HG03432 (cell line): ENCODE measurements at regions not wholly inside any gene's neighbourhood (a gene's known extent, or its start where the extent isn't known, plus 50 kb on each side); places are given as distances from the start of the nearest gene placed in this dataset.
"Not testable (repeated sequence)": the region's sequence is repeated elsewhere in the genome, so short reads cannot be mapped to it uniquely, and the experiment has no call there.

Experiments
- ATAC-seq: cut with Tn5 transposase; IDR thresholded peaks from one replicate; pipeline ENCODE4 v1.9.1; 2021; ENCODE audit warnings: mild to moderate bottlenecking, moderate library complexity; ENCODE audit not compliant: unreplicated experiment

GRCh38 chr18:14460364-14460763 lies 83.0 kb downstream of the POTEC start:
- not testable (repeated sequence) for ATAC-seq

GRCh38 chr18:14459826-14460225 lies 83.6 kb downstream of the POTEC start:
- not testable (repeated sequence) for ATAC-seq

GRCh38 chr18:14458009-14458945 lies 85.1 kb downstream of the POTEC start:
- ATAC-seq: not testable (repeated sequence)

GRCh38 chr18:14450637-14451009 lies 92.8 kb downstream of the POTEC start:
- ATAC-seq: not testable (repeated sequence)

- ATAC-seq: not testable (repeated sequence)
Measured at GRCh38 chr18:14449995-14450636, 93.3 kb downstream of the POTEC start.

GRCh38 chr18:14449062-14449461 lies 94.3 kb downstream of the POTEC start:
- ATAC-seq: not testable (repeated sequence)

- not testable (repeated sequence) for ATAC-seq
Measured at GRCh38 chr18:14447715-14448114, 95.7 kb downstream of the POTEC start.

GRCh38 chr18:14435460-14435859 lies 107.9 kb downstream of the POTEC start:
- ATAC-seq: not testable (repeated sequence)

- ATAC-seq: not testable (repeated sequence)
Measured at GRCh38 chr18:14432371-14432770, 111.0 kb downstream of the POTEC start.

- ATAC-seq: not testable (repeated sequence)
Measured at GRCh38 chr18:14431031-14431521, 112.3 kb downstream of the POTEC start.

- ATAC-seq: not testable (repeated sequence)
Measured at GRCh38 chr18:14415806-14416205, 127.6 kb downstream of the POTEC start.

- ATAC-seq: not testable (repeated sequence)
Measured at GRCh38 chr18:14415399-14415798, 128.0 kb downstream of the POTEC start.

- ATAC-seq: not testable (repeated sequence)
Measured at GRCh38 chr18:14395533-14395932, 147.9 kb downstream of the POTEC start.

- not testable (repeated sequence) for ATAC-seq
Measured at GRCh38 chr18:14393563-14394103, 149.8 kb downstream of the POTEC start.

GRCh38 chr18:14392604-14393003 lies 150.8 kb downstream of the POTEC start:
- ATAC-seq: not testable (repeated sequence)

GRCh38 chr18:14384961-14385360 lies 158.4 kb downstream of the POTEC start:
- ATAC-seq: not testable (repeated sequence)

- not testable (repeated sequence) for ATAC-seq
Measured at GRCh38 chr18:14382666-14383065, 160.7 kb downstream of the POTEC start.

GRCh38 chr18:14379489-14379888 lies 163.9 kb downstream of the POTEC start:
- not testable (repeated sequence) for ATAC-seq

GRCh38 chr18:14378376-14378775 lies 165.0 kb downstream of the POTEC start:
- not testable (repeated sequence) for ATAC-seq

GRCh38 chr18:14361346-14361745 lies 182.1 kb downstream of the POTEC start:
- ATAC-seq: not testable (repeated sequence)
